GM18907 (cell line): ENCODE measurements at regions not wholly inside any gene's neighbourhood (a gene's known extent, or its start where the extent isn't known, plus 50 kb on each side); places are given as distances from the start of the nearest gene placed in this dataset.

Source experiments
- ATAC-seq: cut with Tn5 transposase; IDR thresholded peaks from one replicate; pipeline ENCODE4 v1.9.1; 2021; ENCODE audit warnings: mild to moderate bottlenecking, moderate library complexity; ENCODE audit not compliant: unreplicated experiment

DNA sequence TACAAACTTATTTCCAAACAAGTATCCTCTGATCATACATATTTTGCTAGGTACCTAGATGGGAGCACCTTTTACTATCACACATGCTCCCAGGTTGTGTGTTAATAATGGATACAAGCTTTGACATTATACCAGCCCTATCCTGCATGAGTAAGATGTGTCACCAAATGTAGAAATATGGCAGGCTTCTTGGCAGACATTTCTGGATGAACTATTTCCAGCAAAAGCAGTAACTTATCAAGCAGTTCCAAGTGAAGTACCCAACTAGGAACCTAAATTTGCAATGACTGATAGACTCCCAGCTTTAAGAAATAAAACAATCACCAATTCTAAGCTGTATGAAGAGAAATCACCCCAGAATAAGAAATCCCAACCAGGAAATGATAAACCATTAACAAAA is 103.7 kb upstream of the TMEM72 start:
- ATAC-seq = no peak

DNA sequence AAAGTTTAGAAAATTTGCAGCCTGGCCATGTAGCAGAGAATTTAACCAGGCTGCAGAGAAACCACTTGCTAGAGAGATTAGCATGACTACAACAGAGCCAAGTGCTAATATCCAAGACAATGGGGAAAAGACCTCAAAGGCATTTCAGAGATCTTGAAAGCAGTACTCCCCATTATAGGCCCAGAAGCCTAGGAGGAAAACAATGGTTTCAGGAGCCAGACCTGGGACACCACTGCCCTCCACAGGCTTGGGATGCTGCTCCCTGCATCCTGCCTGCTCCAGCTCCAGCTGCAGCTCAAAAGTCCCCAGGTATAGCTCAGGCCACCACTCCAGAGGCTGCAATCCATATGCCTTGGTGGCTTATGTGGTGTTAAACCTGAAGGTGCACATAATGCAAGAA is 101.5 kb upstream of the TMEM72 start:
- ATAC-seq = no peak

DNA sequence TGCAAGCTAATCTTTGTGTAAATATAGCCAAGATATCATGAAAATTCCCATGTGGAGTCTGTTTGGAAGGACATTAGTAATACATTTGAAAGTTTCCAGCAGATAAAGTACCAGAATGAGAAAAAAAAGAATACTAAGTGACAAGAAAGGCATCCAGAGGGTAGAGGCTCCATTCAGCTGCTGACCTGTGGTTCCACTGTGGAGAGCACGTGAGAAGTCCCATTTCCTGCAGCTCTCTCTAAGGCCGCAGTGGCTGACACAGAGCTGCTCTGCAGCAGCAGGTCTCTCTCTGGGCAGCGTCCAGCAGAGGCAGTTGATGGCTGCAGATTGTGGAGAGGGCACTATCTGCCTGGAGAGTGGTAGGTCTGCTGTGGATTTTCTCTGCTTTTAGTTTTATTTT is 100.1 kb upstream of the TMEM72 start:
- ATAC-seq = no peak

- ATAC-seq = no peak
Measured at GRCh38 chr10:44813201-44813600, 97.9 kb upstream of the TMEM72 start.

DNA sequence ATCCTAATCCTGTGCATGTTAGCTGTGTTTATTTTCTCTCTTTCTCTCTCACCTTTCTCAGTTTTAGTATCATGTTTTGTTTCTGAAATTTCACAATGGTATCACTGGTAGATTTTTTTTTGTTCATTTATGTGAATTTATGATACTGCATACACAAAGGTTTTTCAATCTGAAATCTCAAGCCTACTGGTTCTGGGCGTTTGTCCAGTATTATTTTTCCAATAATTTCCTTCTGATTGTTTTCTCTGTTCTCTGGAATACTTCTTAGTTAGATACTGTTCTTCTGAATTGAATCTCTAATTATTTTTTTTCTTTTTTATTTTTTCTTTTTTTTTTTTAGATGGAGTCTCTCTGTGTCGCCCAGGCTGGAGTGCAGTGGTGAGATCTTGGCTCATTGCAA is 96.2 kb upstream of the TMEM72 start:
- no peak for ATAC-seq

DNA sequence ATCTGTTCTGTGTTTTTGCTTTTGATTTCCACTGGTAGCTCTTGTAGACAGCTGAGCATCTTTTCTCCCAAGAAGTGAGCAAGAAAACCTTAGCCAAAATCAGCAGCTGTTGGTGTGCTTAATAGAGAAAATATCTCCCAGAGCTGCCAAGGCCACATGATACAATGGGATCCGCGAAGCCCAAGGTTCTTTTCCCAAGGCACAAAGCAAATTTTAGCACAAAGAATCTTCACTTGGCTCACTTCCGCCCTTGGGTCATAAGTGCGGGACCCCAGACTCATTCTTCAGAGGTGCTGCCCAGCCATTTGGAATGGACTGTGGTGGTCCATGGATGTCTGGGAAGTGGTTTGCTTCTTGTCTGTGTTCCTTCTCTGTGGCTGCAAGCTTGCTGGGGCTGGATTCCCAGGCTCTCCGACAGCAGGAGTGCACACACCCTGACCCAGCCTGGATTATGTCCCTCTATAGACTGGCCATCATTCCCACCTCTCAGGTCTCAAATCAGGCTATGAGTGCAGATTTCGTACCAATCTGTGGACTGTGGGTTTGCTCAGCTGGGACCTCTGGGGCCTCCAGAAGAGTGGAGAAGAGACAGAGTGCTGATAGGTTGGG is 93.0 kb upstream of the TMEM72 start:
- ATAC-seq = no peak

- no peak for ATAC-seq
Measured at GRCh38 chr10:44818701-44819127, 92.4 kb upstream of the TMEM72 start.

- ATAC-seq = no peak
Measured at GRCh38 chr10:44820094-44820493, 91.0 kb upstream of the TMEM72 start.

- no peak for ATAC-seq
Measured at GRCh38 chr10:44821290-44821689, 89.8 kb upstream of the TMEM72 start.

- ATAC-seq = no peak
Measured at GRCh38 chr10:44822349-44822748, 88.8 kb upstream of the TMEM72 start.

GRCh38 chr10:44822966-44823365 is 88.2 kb upstream of the TMEM72 start:
- ATAC-seq = no peak

GRCh38 chr10:44824607-44825006 is 86.5 kb upstream of the TMEM72 start:
- ATAC-seq = no peak

DNA sequence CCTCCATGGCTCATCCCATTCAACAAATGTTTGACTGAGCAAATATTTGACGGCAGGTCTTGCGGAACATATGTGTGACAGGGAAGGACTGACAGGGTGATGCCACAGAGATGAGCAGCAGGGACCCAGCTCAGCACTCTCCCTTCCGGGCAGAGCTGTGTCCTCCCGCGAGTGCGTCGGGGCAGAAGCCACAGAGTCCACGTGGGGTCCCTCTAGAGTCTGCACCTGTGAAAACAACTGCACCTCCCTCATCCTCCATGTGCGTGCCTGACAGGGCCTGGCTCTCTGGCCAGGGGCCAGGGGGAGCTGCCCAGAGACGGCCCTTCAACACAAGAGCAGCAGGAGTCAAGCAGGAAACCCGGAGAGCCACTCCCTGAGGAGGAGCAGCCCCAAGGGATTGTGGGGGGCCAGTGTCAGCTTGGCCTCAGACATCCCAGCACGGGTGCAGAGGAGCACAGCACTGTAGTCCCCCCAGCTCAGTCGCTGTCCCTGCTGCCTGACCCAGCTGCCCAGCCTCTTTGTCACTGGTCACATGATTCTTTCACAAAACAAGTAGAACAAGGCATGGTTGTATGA is 83.6 kb upstream of the TMEM72 start:
- ATAC-seq = no peak

DNA sequence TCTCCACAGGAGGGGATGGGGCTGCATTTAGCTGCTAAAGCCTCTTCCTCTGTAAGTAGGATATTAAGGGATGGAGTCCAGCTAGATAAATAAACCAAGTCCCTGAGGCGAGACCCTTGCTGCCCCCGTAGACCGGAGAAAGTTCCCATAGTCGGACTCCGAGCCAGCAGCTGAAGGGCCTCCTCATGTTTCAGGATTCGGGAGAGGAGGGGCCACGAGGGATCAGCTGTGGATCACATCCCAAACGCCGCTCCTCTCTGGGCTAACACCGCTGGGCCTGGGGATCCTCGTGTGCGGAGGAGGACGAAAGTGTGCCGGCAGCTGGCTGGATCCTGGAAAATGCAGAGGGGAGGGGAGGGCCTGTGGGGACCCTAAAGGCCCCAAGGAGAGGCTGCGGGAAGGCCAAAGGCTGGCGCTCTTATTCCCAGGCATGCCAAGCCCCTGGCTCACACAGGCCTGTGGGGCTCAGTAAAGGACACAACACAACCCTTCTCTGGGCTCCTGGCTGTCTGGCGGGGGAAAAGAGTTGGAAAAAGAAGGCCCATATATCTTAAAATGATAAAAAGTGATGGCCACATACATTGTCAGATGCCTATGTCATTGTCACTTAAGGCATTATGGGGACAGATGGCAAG is 82.5 kb upstream of the TMEM72 start:
- ATAC-seq = no peak

DNA sequence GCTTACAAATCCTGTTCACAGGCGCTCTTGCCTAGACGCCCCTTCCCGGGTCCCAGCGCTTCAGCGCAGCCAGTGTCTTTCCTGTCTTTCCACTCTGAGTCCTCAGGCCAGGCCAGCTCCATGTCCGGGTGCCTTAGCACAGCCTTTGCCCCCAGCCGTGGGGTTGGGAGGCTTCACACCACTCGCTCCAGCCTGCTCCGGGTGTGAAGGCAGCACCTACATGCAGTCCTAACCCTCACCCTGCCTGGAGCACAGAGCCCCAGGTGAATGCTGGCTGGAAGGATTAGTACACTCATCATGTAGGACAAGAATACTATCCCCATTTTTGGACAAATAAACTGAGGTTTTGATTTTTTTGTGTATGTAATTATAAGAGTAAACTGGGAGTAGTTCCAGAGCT is 81.7 kb upstream of the TMEM72 start:
- no peak for ATAC-seq

- no peak for ATAC-seq
Measured at GRCh38 chr10:44830022-44830421, 81.1 kb upstream of the TMEM72 start.

GRCh38 chr10:44831581-44831980 is 79.6 kb upstream of the TMEM72 start:
- no peak for ATAC-seq

GRCh38 chr10:44832595-44833390 is 78.3 kb upstream of the TMEM72 start:
- no peak for ATAC-seq

DNA sequence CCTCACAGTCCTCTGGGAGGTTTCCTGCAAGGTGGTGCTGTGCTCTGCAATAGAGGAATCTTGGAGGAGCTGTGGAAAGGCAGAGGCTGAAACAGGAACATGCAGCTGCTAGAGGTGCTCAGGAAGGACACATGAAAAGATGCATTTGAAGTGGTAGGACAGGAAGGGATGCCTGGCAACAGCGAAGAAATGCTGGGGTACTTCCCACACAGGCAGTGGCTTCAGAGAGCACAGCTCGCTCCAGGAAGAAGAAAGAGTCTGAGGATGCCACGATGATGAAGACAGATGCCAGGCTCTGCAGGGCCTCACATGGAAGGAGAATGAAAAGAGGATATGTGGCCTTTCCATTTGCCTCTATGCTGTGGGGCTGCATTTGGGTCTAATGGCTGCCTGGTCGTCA is 77.0 kb upstream of the TMEM72 start:
- ATAC-seq = no peak

GRCh38 chr10:44835300-44835699 is 75.8 kb upstream of the TMEM72 start:
- ATAC-seq = no peak

GRCh38 chr10:44843484-44843883 is 67.7 kb upstream of the TMEM72 start:
- no peak for ATAC-seq
